ENCODE measurements at regions not wholly inside any gene's neighbourhood (a gene's known extent, or its start where the extent isn't known, plus 50 kb on each side); places are given as distances from the start of the nearest gene placed in this dataset.

- TF ChIP-seq RAD21 (IDR thresholded peaks at IDR 0.05; ENCODE audit: low read depth), result 0 out of 2 replicates have a peak, but pooled peaks have one; percentile 26
These were observed 56.0 kb upstream of the NUTM2D start for GRCh38 chr10:87301466-87302115.

All from Ishikawa (cell line).